HepG2 (cell line): ENCODE measurements at regions not wholly inside any gene's neighbourhood (a gene's known extent, or its start where the extent isn't known, plus 50 kb on each side); places are given as distances from the start of the nearest gene placed in this dataset.

Source experiments
- ATAC-seq: fragments of 200-7000 bp; cut with Tn5 transposase; 3 replicates; pipeline ENCODE4 v1.9.1; 2020; ENCODE audit warnings: mild to moderate bottlenecking, moderate library complexity
- BruUV-seq: library from RNA; stranded (reverse); fragments of 400-500 nt; replicated peaks from 2 replicates; lab custom pipeline; 2021; lab: Mats Ljungman, UMichigan
- CTCF ChIA-PET: fragments of 300-600 bp; formaldehyde crosslinking; extraction: SDS; loops from one replicate; lab custom pipeline; 2021; ENCODE audit warnings: low total read pairs, inconsistent platforms, low intra/inter-chr PET ratio; lab: Yijun Ruan, JAX
- POLR2A ChIA-PET: fragments of 350-600 bp; sonication (Branson Sonifier 250); formaldehyde crosslinking; loops from one replicate; lab custom pipeline; 2020; ENCODE audit warnings: antibody characterized with exemption, inconsistent platforms; lab: Yijun Ruan, JAX
- DNase-seq: peaks from one replicate; pipeline ENCODE4 v3.0.0-alpha.2; 2015; ENCODE audit warnings: low spot score
- FAIRE-seq: peaks from 3 replicates; lab custom pipeline; 2011; peaks lifted over from hg19 to GRCh38; lab: Jason Lieb, UNC
- H2AFZ ChIP-seq: one replicate; pipeline ENCODE4 v1.6.1; 2011; ENCODE audit warnings: low read length, inconsistent platforms
- H3K27ac ChIP-seq: fragments of 300-600 bp; 3 replicates; pipeline ENCODE4 v1.8.0; 2011; ENCODE audit warnings: mixed run types, mild to moderate bottlenecking, mixed read lengths, low read length, inconsistent platforms; ENCODE audit not compliant: insufficient read depth; ENCODE audit errors: extremely low read length
- H3K27me3 ChIP-seq, 2 experiments: fragments of 200-600 bp in 1 of 2; 2 replicates in 1 of 2; 3 replicates in 1 of 2; pipeline versions ENCODE4 v1.6.0 to v1.8.0; 2011; ENCODE audit warnings: low read length in 2 of 2, mild to moderate bottlenecking in 2 of 2, moderate library complexity in 2 of 2, inconsistent platforms in 1 of 2; ENCODE audit not compliant: insufficient read depth in 2 of 2, control insufficient read depth in 1 of 2
- H3K36me3 ChIP-seq, 2 experiments: fragments of 200-600 bp in 1 of 2; replicated peaks in 1 of 2; 2 replicates in 1 of 2; 3 replicates in 1 of 2; pipeline versions ENCODE4 v1.5.1 to v1.8.0; 2011; ENCODE audit warnings: low read length in 2 of 2, inconsistent platforms in 1 of 2; ENCODE audit not compliant: insufficient read depth in 2 of 2, control insufficient read depth in 1 of 2
- H3K4me1 ChIP-seq: 2 replicates; pipeline ENCODE4 v1.5.1; 2012; ENCODE audit warnings: low read length, inconsistent platforms; ENCODE audit not compliant: insufficient read depth
- H3K4me2 ChIP-seq: 2 replicates; pipeline ENCODE4 v1.6.0; 2011; ENCODE audit warnings: low read depth, low read length, inconsistent platforms
- H3K4me3 ChIP-seq, 3 experiments: fragments of 200-600 bp in 1 of 3; sonication (generic), shearing (Covaris generic) in 1 of 3; replicated peaks in 1 of 3; 2 replicates each; pipeline ENCODE4 v1.5.1; 2011 to 2016; ENCODE audit warnings: low read length in 3 of 3, inconsistent platforms in 2 of 3, low read depth in 2 of 3, mild to moderate bottlenecking in 2 of 3, control low read depth in 1 of 3, mixed read lengths in 1 of 3; ENCODE audit not compliant: insufficient read depth in 1 of 3
- H3K79me2 ChIP-seq: one replicate; pipeline ENCODE4 v1.6.1; 2011; ENCODE audit warnings: low read length, inconsistent platforms; ENCODE audit not compliant: insufficient read depth
- H3K9ac ChIP-seq: 2 replicates; pipeline ENCODE4 v1.6.0; 2011; ENCODE audit warnings: mild to moderate bottlenecking, low read depth, low read length, inconsistent platforms; ENCODE audit not compliant: insufficient read depth
- H3K9me3 ChIP-seq: 2 replicates; pipeline ENCODE4 v1.5.1; 2012; ENCODE audit warnings: mild to moderate bottlenecking, low read length
- H4K20me1 ChIP-seq: 2 replicates; pipeline ENCODE4 v1.6.0; 2011; ENCODE audit warnings: inconsistent platforms, mild to moderate bottlenecking, low read length, moderate library complexity; ENCODE audit not compliant: insufficient read depth
- FOXP1 ChIP-seq, 2 experiments: fragments of 450-650 bp in 1 of 2; IDR thresholded peaks; 2 replicates each; pipeline ENCODE4 v1.6.1; 2017 to 2018; ENCODE audit warnings: antibody characterized with exemption in 1 of 2
- GTF2F1 ChIP-seq: fragments of 150-350 bp; IDR thresholded peaks from 2 replicates; pipeline ENCODE4 v1.6.1; 2014; ENCODE audit warnings: low read length
- IRF2 ChIP-seq: IDR thresholded peaks from 2 replicates; pipeline ENCODE4 v1.6.1; 2018; ENCODE audit warnings: missing genetic modification reagents, missing compliant biosample characterization
- IRF9 ChIP-seq: sonication (generic); formaldehyde crosslinking; IDR thresholded peaks from 2 replicates; pipeline ENCODE4 v1.8.0; 2022; ENCODE audit warnings: missing genetic modification reagents, mild to moderate bottlenecking, borderline replicate concordance
- KLF16 ChIP-seq, 2 experiments: sonication (generic) in 1 of 2; formaldehyde crosslinking in 1 of 2; IDR thresholded peaks; 2 replicates each; pipeline versions ENCODE4 v1.6.1 to v1.8.0; 2016 to 2023; ENCODE audit warnings: missing genetic modification reagents in 2 of 2, missing compliant biosample characterization in 1 of 2
- MAFG ChIP-seq: sonication (generic); formaldehyde crosslinking; IDR thresholded peaks from 2 replicates; pipeline ENCODE4 v1.5.1; 2020; ENCODE audit warnings: mild to moderate bottlenecking, missing genetic modification reagents
- MBD4 ChIP-seq: IDR thresholded peaks from 2 replicates; pipeline ENCODE4 v1.6.1; 2012; ENCODE audit warnings: low read length, inconsistent platforms, borderline replicate concordance
- MED1 ChIP-seq: sonication (generic); formaldehyde crosslinking; IDR thresholded peaks from 2 replicates; pipeline ENCODE4 v1.4.0; 2020; ENCODE audit warnings: missing genetic modification reagents
- NCOA2 ChIP-seq: sonication (generic); formaldehyde crosslinking; IDR thresholded peaks from 2 replicates; pipeline ENCODE4 v1.8.0; 2022; ENCODE audit warnings: inconsistent platforms
- NR2F1 ChIP-seq, 2 experiments: fragments of 450-650 bp in 1 of 2; formaldehyde crosslinking in 1 of 2; IDR thresholded peaks; 2 replicates each; pipeline versions ENCODE4 v1.5.0 to v1.6.1; 2016 to 2020; ENCODE audit warnings: mild to moderate bottlenecking in 1 of 2, missing compliant biosample characterization in 1 of 2, missing genetic modification reagents in 1 of 2, moderate library complexity in 1 of 2
- SSRP1 ChIP-seq: IDR thresholded peaks from 2 replicates; pipeline ENCODE4 v1.6.1; 2016; ENCODE audit warnings: control low read depth
- TEF ChIP-seq: sonication (generic); formaldehyde crosslinking; IDR thresholded peaks from 2 replicates; pipeline ENCODE4 v1.5.0; 2020; ENCODE audit warnings: missing genetic modification reagents
- ZBTB1 ChIP-seq: sonication (generic); formaldehyde crosslinking; IDR thresholded peaks from 2 replicates; pipeline ENCODE4 v1.4.0; 2020; ENCODE audit warnings: missing genetic modification reagents, borderline replicate concordance
- ZFX ChIP-seq: sonication (generic); formaldehyde crosslinking; IDR thresholded peaks from 2 replicates; pipeline ENCODE4 v1.4.0; 2020; ENCODE audit warnings: mild to moderate bottlenecking, low read depth, missing genetic modification reagents, moderate library complexity
- ZNF44 ChIP-seq: sonication (generic); formaldehyde crosslinking; IDR thresholded peaks from 2 replicates; pipeline ENCODE4 v1.5.1; 2020; ENCODE audit warnings: mild to moderate bottlenecking, missing genetic modification reagents
- ZNF503 ChIP-seq: sonication (generic); formaldehyde crosslinking; IDR thresholded peaks from 2 replicates; pipeline ENCODE4 v1.4.0; 2020; ENCODE audit warnings: missing genetic modification reagents
- ZNF569 ChIP-seq: sonication (generic); formaldehyde crosslinking; IDR thresholded peaks from 2 replicates; pipeline ENCODE4 v1.5.0; 2020; ENCODE audit warnings: mild to moderate bottlenecking, missing genetic modification reagents, moderate library complexity, borderline replicate concordance
- ZNF619 ChIP-seq: sonication (generic); formaldehyde crosslinking; IDR thresholded peaks from 2 replicates; pipeline ENCODE4 v1.4.0; 2020; ENCODE audit warnings: mild to moderate bottlenecking, missing genetic modification reagents
- ZNF740 ChIP-seq: sonication (generic); formaldehyde crosslinking; IDR thresholded peaks from 2 replicates; pipeline ENCODE4 v1.4.0; 2020; ENCODE audit warnings: missing genetic modification reagents
- WGBS: methylation state at CpG from one replicate; pipeline ENCODE4 v1.1.6; 2017; ENCODE audit warnings: low lambda C conversion rate; 5-methylcytosine and 5-hydroxymethylcytosine counted together
- in situ Hi-C: cut with HindIII; loops from 2 replicates; pipeline ENCODE4 v1.10.0; 2017; ENCODE audit warnings: low pct_unique_long_range_greater_than_20kb; ENCODE audit not compliant: extremely low pct_ligation_motif_present
- intact Hi-C: fragments of 100-400 bp; cut with micrococcal nuclease; formaldehyde crosslinking; loops from one replicate; pipeline ENCODE4 v1.10.0; 2022; ENCODE audit not compliant: unreplicated experiment

- Histone ChIP-seq H4K20me1 (no peaks in the 10 kb centered on the region), H3K9ac (no peak overlapping the region), H3K4me1 (no peaks in the 10 kb centered on the region), H2AFZ (no peak overlapping the region), H3K9me3 (no peaks in the 10 kb centered on the region), H3K4me2 (no peak overlapping the region), H3K79me2 (no peaks in the 10 kb centered on the region), H3K4me3 (no peak overlapping the region), H3K27ac (no peak overlapping the region), H3K36me3 (no peaks in the 10 kb centered on the region), H3K27me3 (peaks cover 0 to 7% of the 10 kb centered on the region in 2 experiments; a peak in 1 of 5 replicates)
- no TSS peak for BruUV-seq
- FAIRE-seq (no peak), ATAC-seq (no peak; the same call in 2 of the 3 replicates), DNase-seq (no peak)
- in situ Hi-C loops (no loop called here), intact Hi-C loops (no loop called here)
- ChIA-PET POLR2A (no interaction called here), CTCF (interaction anchor here (1.0 kb wide), 1 partner anchor 131 kb away, joined by 3 read pairs; no protein-coding TSS in a partner anchor)
- 2% methylated on average over 7 of the region's 7 CpGs for WGBS
- no peak for TF ChIP-seq ZNF619 (CRISPR knock-in tag)
- TF ChIP-seq ZBTB1, result no peak
- TF ChIP-seq MED1, result no peak
- TF ChIP-seq SSRP1 (CRISPR knock-in tag), result no peak
- no peak for TF ChIP-seq IRF9
- no peak for TF ChIP-seq MBD4
- no peak for TF ChIP-seq KLF16 (CRISPR knock-in tag; IDR thresholded peaks at IDR 0.05)
- TF ChIP-seq TEF (CRISPR knock-in tag), result no peak
- TF ChIP-seq IRF2 (CRISPR knock-in tag), result no peak
- TF ChIP-seq ZNF503, result no peak
- no peak for TF ChIP-seq MAFG (CRISPR knock-in tag)
- no peak for TF ChIP-seq ZNF569 (CRISPR knock-in tag)
- no peak for TF ChIP-seq ZNF44 (CRISPR knock-in tag)
- TF ChIP-seq ZFX (CRISPR knock-in tag), result no peak
- TF ChIP-seq ZNF740 (CRISPR knock-in tag), result no peak
- no peak for TF ChIP-seq NR2F1 (CRISPR knock-in tag; IDR thresholded peaks at IDR 0.05)
- TF ChIP-seq NCOA2 (CRISPR knock-in tag), result no peak
- no peak for TF ChIP-seq FOXP1 (IDR thresholded peaks at IDR 0.05)
- no peak for TF ChIP-seq FOXP1 (CRISPR knock-in tag; IDR thresholded peaks at IDR 0.05)
- TF ChIP-seq GTF2F1, result no peak
Observed at GRCh38 chr20:56843386-56843785, 214.3 kb downstream of the TFAP2C start.
